ENCODE measurements at regions not wholly inside any gene's neighbourhood (a gene's known extent, or its start where the extent isn't known, plus 50 kb on each side); places are given as distances from the start of the nearest gene placed in this dataset.

- H3K4me1 ChIP-seq (ENCODE audit: control insufficient read depth in 5 of 5, insufficient read depth in 5 of 5, low read length in 5 of 5) = no peaks in the 10 kb centered on the region
- H3K27ac ChIP-seq (ENCODE audit: low read depth in 1 of 2, low read length in 1 of 2) = no peak overlapping the region
- H3K27me3 ChIP-seq (ENCODE audit: control insufficient read depth in 3 of 3, insufficient read depth in 3 of 3, low read length in 2 of 3) = no peaks in the 10 kb centered on the region
- H3K9me3 ChIP-seq (ENCODE audit: control insufficient read depth in 4 of 4, insufficient read depth in 3 of 4, low read length in 3 of 4) = peaks cover 0 to 4% (median 0%) of the 10 kb centered on the region in 4 donors
- ATAC-seq (ENCODE audit: insufficient read depth, low FRiP score) (no peak), DNase-seq (no peak)
- WGBS, 2 donors = 77 to 78% methylated on average over 2 of the region's 2 CpGs
- H3K4me3 ChIP-seq = no peak overlapping the region
- no peaks in the 10 kb centered on the region for H3K36me3 ChIP-seq (ENCODE audit: control insufficient read depth in 4 of 4, insufficient read depth in 4 of 4, low read length in 4 of 4)
- no peak for TF ChIP-seq CTCF (IDR thresholded peaks at IDR 0.05; ENCODE audit: control extremely low read depth, extremely low read depth)
- H3K9ac ChIP-seq (ENCODE audit: insufficient read depth in 1 of 2, low read length in 2 of 2) = no peak overlapping the region
These were observed 994.0 kb downstream of the GRIK2 start for GRCh38 chr6:102387326-102388033.

DNA sequence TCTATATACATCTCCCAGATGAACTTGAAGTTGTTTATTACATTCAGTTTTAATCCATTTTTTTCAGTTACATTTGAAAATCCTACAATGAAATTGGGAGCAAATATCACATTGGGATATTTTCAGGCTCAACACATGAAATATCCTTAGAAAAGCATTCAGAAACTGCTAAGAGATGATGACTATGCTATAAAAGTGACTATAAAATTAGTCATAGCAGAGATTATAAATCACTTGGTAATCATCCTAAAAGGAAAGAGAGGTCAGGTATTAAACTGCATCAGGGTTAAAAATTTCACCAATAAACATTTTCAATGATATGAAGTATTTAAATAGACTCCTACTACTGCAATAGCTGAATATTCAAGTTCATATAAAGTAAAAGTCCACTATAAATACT, 987.7 kb downstream of the GRIK2 start:
- Histone ChIP-seq H3K4me3 (no peak overlapping the region), H3K9ac (ENCODE audit: insufficient read depth in 1 of 2, low read length in 2 of 2) (no peak overlapping the region), H3K4me1 (ENCODE audit: control insufficient read depth in 5 of 5, insufficient read depth in 5 of 5, low read length in 5 of 5) (no peaks in the 10 kb centered on the region), H3K27me3 (ENCODE audit: control insufficient read depth in 3 of 3, insufficient read depth in 3 of 3, low read length in 2 of 3) (no peaks in the 10 kb centered on the region), H3K9me3 (ENCODE audit: control insufficient read depth in 4 of 4, insufficient read depth in 3 of 4, low read length in 3 of 4) (no peaks in the 10 kb centered on the region), H3K27ac (ENCODE audit: low read depth in 1 of 2, low read length in 1 of 2) (no peak overlapping the region), H3K36me3 (ENCODE audit: control insufficient read depth in 4 of 4, insufficient read depth in 4 of 4, low read length in 4 of 4) (no peaks in the 10 kb centered on the region)
- ATAC-seq (ENCODE audit: insufficient read depth, low FRiP score) (no peak), DNase-seq (no peak)
- no peak for TF ChIP-seq CTCF (IDR thresholded peaks at IDR 0.05; ENCODE audit: control extremely low read depth, extremely low read depth)

DNA sequence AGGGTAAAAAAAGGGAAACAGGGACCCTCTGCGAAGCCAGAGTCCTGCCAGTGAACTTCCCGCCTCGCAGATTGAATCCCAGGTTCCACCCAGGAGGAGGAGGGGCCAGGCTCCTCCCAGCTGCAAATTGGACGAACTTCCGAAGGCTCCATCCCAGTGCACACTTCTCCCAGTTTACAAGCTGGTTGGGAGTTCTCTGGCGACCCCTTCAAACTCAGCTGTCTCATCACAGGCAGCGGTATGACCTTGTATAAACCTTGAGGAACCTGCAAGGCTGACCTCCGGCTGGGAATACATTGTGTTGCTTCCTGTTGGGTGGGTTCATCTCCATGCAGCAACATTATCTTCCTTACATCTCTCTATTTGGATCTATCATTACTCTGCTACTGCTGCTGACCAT, 962.7 kb downstream of the GRIK2 start:
- DNase-seq = no peak
- Histone ChIP-seq H3K9ac (ENCODE audit: insufficient read depth in 1 of 2, low read length in 2 of 2) (no peak overlapping the region), H3K9me3 (ENCODE audit: control insufficient read depth in 4 of 4, insufficient read depth in 3 of 4, low read length in 3 of 4) (no peaks in the 10 kb centered on the region), H3K36me3 (ENCODE audit: control insufficient read depth in 4 of 4, insufficient read depth in 4 of 4, low read length in 4 of 4) (no peaks in the 10 kb centered on the region), H3K27ac (ENCODE audit: low read depth in 1 of 2, low read length in 1 of 2) (no peak overlapping the region), H3K27me3 (ENCODE audit: control insufficient read depth in 3 of 3, insufficient read depth in 3 of 3, low read length in 2 of 3) (no peaks in the 10 kb centered on the region), H3K4me1 (ENCODE audit: control insufficient read depth in 5 of 5, insufficient read depth in 5 of 5, low read length in 5 of 5) (no peaks in the 10 kb centered on the region), H3K4me3 (no peak overlapping the region)
- 80 to 85% methylated on average over 8 of the region's 8 CpGs for WGBS, 2 donors
- no peak for TF ChIP-seq CTCF (IDR thresholded peaks at IDR 0.05; ENCODE audit: control extremely low read depth, extremely low read depth)
- ATAC-seq (ENCODE audit: insufficient read depth, low FRiP score) = no peak

- Histone ChIP-seq H3K27me3 (ENCODE audit: control insufficient read depth in 3 of 3, insufficient read depth in 3 of 3, low read length in 2 of 3) (no peaks in the 10 kb centered on the region), H3K9ac (ENCODE audit: insufficient read depth in 1 of 2, low read length in 2 of 2) (no peak overlapping the region), H3K36me3 (ENCODE audit: control insufficient read depth in 4 of 4, insufficient read depth in 4 of 4, low read length in 4 of 4) (no peaks in the 10 kb centered on the region), H3K9me3 (ENCODE audit: control insufficient read depth in 4 of 4, insufficient read depth in 3 of 4, low read length in 3 of 4) (no peaks in the 10 kb centered on the region), H3K27ac (ENCODE audit: low read depth in 1 of 2, low read length in 1 of 2) (no peak overlapping the region), H3K4me3 (no peak overlapping the region), H3K4me1 (ENCODE audit: control insufficient read depth in 5 of 5, insufficient read depth in 5 of 5, low read length in 5 of 5) (no peaks in the 10 kb centered on the region)
- DNase-seq = no peak
- TF ChIP-seq CTCF (IDR thresholded peaks at IDR 0.05; ENCODE audit: control extremely low read depth, extremely low read depth) = no peak
- no peak for ATAC-seq (ENCODE audit: insufficient read depth, low FRiP score)
- 80 to 90% methylated on average over 1 of the region's 1 CpG for WGBS, 2 donors
These were observed 962.1 kb downstream of the GRIK2 start for GRCh38 chr6:102355578-102355977.
